SK-MEL-5 (cell line): ENCODE measurements at regions not wholly inside any gene's neighbourhood (a gene's known extent, or its start where the extent isn't known, plus 50 kb on each side); places are given as distances from the start of the nearest gene placed in this dataset.

Source experiments
- DNase-seq: peaks from one replicate; pipeline ENCODE4 v3.0.0-alpha.2; 2016; ENCODE audit warnings: low read depth, low spot score
- in situ Hi-C: cut with HindIII; loops from 2 replicates; pipeline ENCODE4 v1.10.0; 2016; ENCODE audit warnings: low sequenced_read_pairs, high pct_unique_total_duplicates, low pct_unique_long_range_greater_than_20kb

- in situ Hi-C loops = no loop called here
- no peak for DNase-seq
These were observed 78.5 kb upstream of the FBRSL1 start for GRCh38 chr12:132411457-132411856.

GRCh38 chr12:132410849-132411248, 79.1 kb upstream of the FBRSL1 start:
- in situ Hi-C loops = no loop called here

GRCh38 chr12:132410296-132410625, 79.7 kb upstream of the FBRSL1 start:
- DNase-seq = no peak
- in situ Hi-C loops = no loop called here

More at GRCh38 chr12:132410849-132411248, 79.1 kb upstream of the FBRSL1 start:
- no peak for DNase-seq

GRCh38 chr12:132409495-132410295, 80.3 kb upstream of the FBRSL1 start:
- in situ Hi-C loops = no loop called here

GRCh38 chr12:132408626-132409494, 79.5 kb upstream of the GALNT9 start:
- no peak for DNase-seq
- in situ Hi-C loops = no loop called here

More at GRCh38 chr12:132409495-132410295, 80.3 kb upstream of the FBRSL1 start:
- DNase-seq = no peak

GRCh38 chr12:132407992-132408391, 78.6 kb upstream of the GALNT9 start:
- no peak for DNase-seq
- in situ Hi-C loops = no loop called here

- in situ Hi-C loops = no loop called here
- no peak for DNase-seq
These were observed 78.1 kb upstream of the GALNT9 start for GRCh38 chr12:132407451-132407961.

GRCh38 chr12:132406493-132407450, 77.4 kb upstream of the GALNT9 start:
- DNase-seq = no peak
- in situ Hi-C loops = no loop called here

GRCh38 chr12:132405742-132406251, 76.4 kb upstream of the GALNT9 start:
- DNase-seq = no peak
- in situ Hi-C loops = no loop called here

GRCh38 chr12:132404951-132405741, 75.8 kb upstream of the GALNT9 start:
- in situ Hi-C loops = no loop called here
- no peak for DNase-seq

- DNase-seq = no peak
- in situ Hi-C loops = no loop called here
These were observed 75.1 kb upstream of the GALNT9 start for GRCh38 chr12:132404435-132404855.

- no peak for DNase-seq
- in situ Hi-C loops = no loop called here
These were observed 74.4 kb upstream of the GALNT9 start for GRCh38 chr12:132403636-132404434.

- DNase-seq = no peak
- in situ Hi-C loops = no loop called here
These were observed 73.5 kb upstream of the GALNT9 start for GRCh38 chr12:132402831-132403416.

- in situ Hi-C loops = no loop called here
- DNase-seq = no peak
These were observed 72.6 kb upstream of the GALNT9 start for GRCh38 chr12:132401982-132402381.

GRCh38 chr12:132400011-132400641, 70.7 kb upstream of the GALNT9 start:
- DNase-seq = no peak
- in situ Hi-C loops = no loop called here
